ENCODE measurements at regions not wholly inside any gene's neighbourhood (a gene's known extent, or its start where the extent isn't known, plus 50 kb on each side); places are given as distances from the start of the nearest gene placed in this dataset.

DNA sequence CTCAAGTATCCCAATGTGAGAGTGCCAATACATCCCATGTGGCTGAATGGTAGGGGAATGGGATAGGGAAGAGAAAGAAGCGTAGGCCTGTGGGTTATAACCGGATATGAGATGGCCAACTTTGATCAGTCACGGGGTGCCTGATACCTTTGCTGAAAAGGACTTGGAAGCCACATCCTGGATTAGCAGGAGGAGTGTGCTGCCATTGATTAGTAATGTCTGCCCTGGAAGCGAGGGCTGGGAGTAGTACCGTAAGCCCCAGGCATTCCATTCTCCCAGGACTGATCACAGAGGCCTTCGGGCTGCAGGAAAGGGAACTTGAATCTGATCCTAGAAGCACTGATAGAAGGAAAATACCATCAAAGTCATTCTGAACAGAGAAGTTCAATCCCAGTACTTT lies 218.5 kb downstream of the TFCP2L1 start:
- TF ChIP-seq EP300 (IDR thresholded peaks at IDR 0.05) (no peak), CTCF (IDR thresholded peaks at IDR 0.05) (no peak), POLR2A (IDR thresholded peaks at IDR 0.05) (no peak)

All from ovary (tissue), 3 donors.